NT2/D1 (cell line): ENCODE measurements at regions not wholly inside any gene's neighbourhood (a gene's known extent, or its start where the extent isn't known, plus 50 kb on each side); places are given as distances from the start of the nearest gene placed in this dataset.

ENCODE experiments used
- DNase-seq: peaks from one replicate; pipeline ENCODE4 v3.0.0-alpha.2; 2011; ENCODE audit warnings: low read depth, low spot score
- H3K27me3 ChIP-seq: 2 replicates; pipeline ENCODE4 v1.6.0; 2011; ENCODE audit warnings: mild to moderate bottlenecking; ENCODE audit not compliant: insufficient read length, insufficient read depth
- H3K36me3 ChIP-seq: 2 replicates; pipeline ENCODE4 v1.6.1; 2011; ENCODE audit warnings: mild to moderate bottlenecking, low read length, mixed read lengths; ENCODE audit not compliant: insufficient read depth, insufficient read length
- H3K4me1 ChIP-seq: 2 replicates; pipeline ENCODE4 v1.5.1; 2011; ENCODE audit not compliant: insufficient read depth, insufficient read length
- H3K4me3 ChIP-seq: 2 replicates; pipeline ENCODE4 v1.5.1; 2011; ENCODE audit warnings: low read depth; ENCODE audit not compliant: insufficient read length
- H3K9ac ChIP-seq: 2 replicates; pipeline ENCODE4 v1.6.0; 2011; ENCODE audit warnings: low read depth; ENCODE audit not compliant: insufficient read length
- H3K9me3 ChIP-seq: 2 replicates; pipeline ENCODE4 v1.5.1; 2011; ENCODE audit warnings: mild to moderate bottlenecking, low read length; ENCODE audit not compliant: insufficient read depth
- SUZ12 ChIP-seq: IDR thresholded peaks from 2 replicates; pipeline ENCODE4 v1.6.1; 2011; ENCODE audit not compliant: insufficient read length, insufficient read depth; ENCODE audit errors: extremely low read depth
- YY1 ChIP-seq: IDR thresholded peaks from 2 replicates; pipeline ENCODE4 v1.6.1; 2011; ENCODE audit not compliant: insufficient read length, insufficient read depth
- ZNF274 ChIP-seq: IDR thresholded peaks from 2 replicates; pipeline ENCODE4 v1.6.1; 2011; ENCODE audit warnings: mild to moderate bottlenecking, low read depth, low read length

DNA sequence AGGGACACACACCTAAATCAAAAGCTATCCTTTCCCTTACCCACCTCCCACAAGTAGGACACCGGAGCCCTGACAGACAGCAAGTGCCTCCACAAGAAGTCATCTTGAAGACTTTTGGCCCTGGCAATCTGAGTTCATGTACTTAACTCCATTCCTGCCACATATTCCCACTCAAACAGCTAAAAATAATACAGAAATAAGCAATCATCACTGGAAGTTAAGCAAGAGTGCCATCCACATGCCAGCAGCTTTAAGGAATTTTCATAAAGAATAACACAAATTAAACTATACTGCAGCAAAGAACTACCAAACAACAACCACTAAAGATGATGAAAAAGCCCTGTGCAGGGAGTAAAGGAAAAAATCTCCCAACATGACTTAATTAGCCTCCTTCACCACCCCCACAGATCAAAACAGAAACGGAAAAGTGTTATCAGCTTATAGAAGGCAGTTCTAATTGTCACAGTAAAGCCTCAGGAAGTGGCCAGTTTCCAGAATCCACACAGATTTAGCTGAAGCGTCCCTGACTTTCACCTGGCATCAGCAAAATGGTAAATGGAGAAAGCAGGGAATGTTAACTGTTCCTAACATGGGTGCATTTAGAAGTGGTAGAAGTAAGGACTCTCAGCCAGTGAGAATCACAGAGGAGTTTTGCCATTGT lies 343.9 kb downstream of the TBC1D4 start:
- Histone ChIP-seq H3K4me3 (no peak overlapping the region), H3K27me3 (no peaks in the 10 kb centered on the region), H3K36me3 (no peaks in the 10 kb centered on the region), H3K9ac (no peak overlapping the region), H3K9me3 (peaks cover 18% of the 10 kb centered on the region; the same call in 1 of the 2 replicates), H3K4me1 (no peaks in the 10 kb centered on the region)
- TF ChIP-seq SUZ12 (no peak), YY1 (no peak), ZNF274 (no peak)
- no peak for DNase-seq

DNA sequence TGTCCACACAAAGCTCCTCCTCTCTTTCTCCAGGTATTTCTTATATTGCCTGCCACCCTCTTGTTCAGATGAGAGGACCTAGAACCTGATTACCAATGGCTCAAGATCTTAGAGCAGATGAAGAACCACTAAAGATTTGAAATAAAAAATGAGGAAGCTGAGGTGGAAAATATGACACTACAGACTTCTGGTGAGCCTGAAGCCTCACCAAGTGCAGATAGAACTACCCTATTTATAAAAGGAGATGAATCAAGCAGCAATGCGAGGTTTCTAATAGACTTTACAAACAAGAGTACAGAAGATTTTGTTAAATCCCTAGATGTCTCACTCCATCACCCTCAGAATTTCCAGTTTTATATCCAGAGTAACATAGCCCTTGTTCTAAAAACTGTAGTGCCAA lies 345.8 kb downstream of the TBC1D4 start:
- no peak for DNase-seq
- Histone ChIP-seq H3K27me3 (no peaks in the 10 kb centered on the region), H3K4me1 (no peaks in the 10 kb centered on the region), H3K4me3 (no peak overlapping the region), H3K36me3 (no peaks in the 10 kb centered on the region), H3K9ac (no peak overlapping the region), H3K9me3 (peaks cover 18% of the 10 kb centered on the region; the same call in 1 of the 2 replicates)
- TF ChIP-seq YY1 = no peak
- no peak for TF ChIP-seq SUZ12
- no peak for TF ChIP-seq ZNF274

DNA sequence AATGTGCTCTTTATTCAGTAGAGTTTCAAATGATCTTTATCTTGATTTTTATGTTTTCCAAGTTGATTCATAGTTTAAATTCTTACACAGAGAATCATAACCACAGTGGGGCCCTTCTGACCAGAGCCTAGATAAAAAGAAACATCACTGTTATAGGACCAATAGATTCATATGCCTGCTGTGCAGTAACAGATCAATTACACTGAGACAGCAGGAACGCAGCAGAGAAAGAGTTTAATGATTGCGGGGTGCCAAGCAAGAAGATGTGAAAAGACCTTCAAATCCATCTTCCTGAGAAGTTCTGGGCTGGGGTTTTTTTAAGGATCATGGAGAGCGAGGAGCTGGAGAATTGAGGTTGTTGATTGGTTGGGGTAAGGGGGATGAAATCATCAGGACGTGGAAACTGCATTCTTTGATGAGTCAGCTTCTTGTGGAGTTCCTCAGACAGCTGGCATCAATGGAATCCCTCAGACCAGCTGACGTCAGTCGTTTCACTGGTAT lies 346.6 kb downstream of the TBC1D4 start:
- Histone ChIP-seq H3K4me3 (no peak overlapping the region), H3K36me3 (no peaks in the 10 kb centered on the region), H3K9me3 (peaks cover 18% of the 10 kb centered on the region; the same call in 1 of the 2 replicates), H3K9ac (no peak overlapping the region), H3K27me3 (no peaks in the 10 kb centered on the region), H3K4me1 (no peaks in the 10 kb centered on the region)
- DNase-seq = no peak
- TF ChIP-seq SUZ12 (no peak), YY1 (no peak), ZNF274 (no peak)

- H3K27me3 ChIP-seq = no peaks in the 10 kb centered on the region
- H3K4me3 ChIP-seq = no peak overlapping the region
- H3K36me3 ChIP-seq = no peaks in the 10 kb centered on the region
- no peak for DNase-seq
- H3K9me3 ChIP-seq = peaks cover 14% of the 10 kb centered on the region; the same call in 1 of the 2 replicates
- TF ChIP-seq ZNF274 = no peak
- H3K9ac ChIP-seq = no peak overlapping the region
- H3K4me1 ChIP-seq = no peaks in the 10 kb centered on the region
Observed at GRCh38 chr13:75132701-75133695, 349.0 kb downstream of the TBC1D4 start.

GRCh38 chr13:75129331-75129730 lies 352.6 kb downstream of the TBC1D4 start:
- H3K4me3 ChIP-seq = no peak overlapping the region
- H3K4me1 ChIP-seq = no peaks in the 10 kb centered on the region
- TF ChIP-seq ZNF274 (no peak), SUZ12 (no peak), YY1 (no peak)
- H3K9me3 ChIP-seq = no peaks in the 10 kb centered on the region
- DNase-seq = no peak
- no peaks in the 10 kb centered on the region for H3K27me3 ChIP-seq
- no peaks in the 10 kb centered on the region for H3K36me3 ChIP-seq
- H3K9ac ChIP-seq = no peak overlapping the region

GRCh38 chr13:75124415-75124814 lies 357.6 kb downstream of the TBC1D4 start:
- no peaks in the 10 kb centered on the region for H3K36me3 ChIP-seq
- TF ChIP-seq SUZ12 (no peak), YY1 (no peak), ZNF274 (no peak)

GRCh38 chr13:75123428-75123827 lies 358.5 kb downstream of the TBC1D4 start:
- no peak for TF ChIP-seq ZNF274
- no peak for TF ChIP-seq YY1
- no peak for TF ChIP-seq SUZ12
- Histone ChIP-seq H3K9me3 (no peaks in the 10 kb centered on the region), H3K4me1 (no peaks in the 10 kb centered on the region), H3K9ac (no peak overlapping the region), H3K4me3 (no peak overlapping the region), H3K36me3 (no peaks in the 10 kb centered on the region), H3K27me3 (no peaks in the 10 kb centered on the region)
- no peak for DNase-seq

More at GRCh38 chr13:75124415-75124814, 357.6 kb downstream of the TBC1D4 start:
- Histone ChIP-seq H3K27me3 (no peaks in the 10 kb centered on the region), H3K9ac (no peak overlapping the region), H3K4me1 (no peaks in the 10 kb centered on the region), H3K4me3 (no peak overlapping the region), H3K9me3 (no peaks in the 10 kb centered on the region)
- DNase-seq = no peak
